Thyroid gland (tissue), 4 donors: ENCODE measurements at regions not wholly inside any gene's neighbourhood (a gene's known extent, or its start where the extent isn't known, plus 50 kb on each side); places are given as distances from the start of the nearest gene placed in this dataset.

Source experiments
- DNase-seq, 2 donors: peaks; one replicate each; pipeline ENCODE4 v3.0.0-alpha.2; 2019
- H3K27ac ChIP-seq, 3 donors: fragments of 200-600 bp; sonication (generic); 1 replicate in 2 of 3; 2 replicates in 1 of 3; pipeline ENCODE4 v1.5.1; 2016 to 2019; ENCODE audit warnings: mild to moderate bottlenecking in 1 of 3, moderate library complexity in 1 of 3
- H3K27me3 ChIP-seq: fragments of 200-600 bp; sonication (generic); one replicate; pipeline ENCODE4 v1.5.1; 2019
- H3K36me3 ChIP-seq, 2 donors: fragments of 200-600 bp; sonication (generic); one replicate each; pipeline ENCODE4 v1.5.1; 2016 to 2019
- H3K4me1 ChIP-seq, 2 donors: fragments of 200-600 bp; sonication (generic); one replicate each; pipeline ENCODE4 v1.5.1; 2017 to 2019
- H3K4me3 ChIP-seq, 3 donors: fragments of 200-600 bp; sonication (generic); replicated peaks in 1 of 3; 1 replicate in 2 of 3; 2 replicates in 1 of 3; pipeline ENCODE4 v1.5.1; 2016; ENCODE audit warnings: mild to moderate bottlenecking in 1 of 3
- H3K9me3 ChIP-seq: fragments of 200-600 bp; sonication (generic); one replicate; pipeline ENCODE4 v1.5.1; 2017
- POLR2A ChIP-seq, 2 donors: fragments of 450-650 bp; IDR thresholded peaks; one replicate each; pipeline ENCODE4 v1.6.1; 2017; ENCODE audit warnings: antibody characterized with exemption in 2 of 2, mild to moderate bottlenecking in 2 of 2, moderate library complexity in 1 of 2
- WGBS, 2 donors: methylation state at CpG; one replicate each; pipeline ENCODE4 v1.1.5; 2017; 5-methylcytosine and 5-hydroxymethylcytosine counted together
- intact Hi-C: fragments of 100-400 bp; cut with DNase I; formaldehyde crosslinking; loops from one replicate; pipeline ENCODE4 v1.15.1; 2023
- TF ChIP-seq, protein P1 (sequence below), 6 experiments: fragments of 200-600 bp in 3 of 6; fragments of 450-650 bp in 3 of 6; sonication (generic) in 3 of 6; IDR thresholded peaks; one replicate each; pipeline ENCODE4 v1.5.1; 2016 to 2019; ENCODE audit warnings: antibody characterized with exemption in 6 of 6, mild to moderate bottlenecking in 2 of 6, inconsistent platforms in 1 of 6, moderate library complexity in 1 of 6

DNA sequence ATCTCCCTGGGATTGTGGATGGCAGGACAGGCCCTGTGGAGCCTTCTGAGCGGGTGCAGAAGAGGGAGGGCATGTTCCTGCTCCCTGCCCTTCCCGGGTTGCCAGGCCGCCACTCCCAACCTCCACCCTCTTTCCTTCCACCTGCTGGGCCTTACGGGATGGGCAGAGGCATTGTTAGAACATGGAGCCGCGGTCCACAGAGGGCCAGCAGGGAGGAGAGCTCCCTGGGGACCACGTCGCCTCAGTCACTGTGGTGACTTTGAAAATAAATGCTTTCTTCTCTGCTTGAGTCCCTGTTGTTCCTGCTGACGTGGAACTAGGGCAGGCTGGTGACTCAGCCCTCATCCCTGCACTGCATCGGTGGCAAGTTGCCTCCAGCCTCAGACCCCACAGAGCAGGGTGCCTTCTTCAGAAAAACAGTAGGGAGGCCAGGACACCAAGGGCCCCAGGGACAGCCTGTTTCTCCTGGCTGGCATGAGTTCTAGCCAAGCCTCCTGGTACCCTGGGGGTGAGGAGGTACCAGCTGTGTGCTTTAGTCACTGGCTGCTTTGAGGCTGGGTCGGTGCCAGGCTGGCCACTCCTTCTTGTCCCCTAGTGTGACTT lies 224.9 kb downstream of the SEC14L1 start:
- intact Hi-C loops, result no loop called here

DNA sequence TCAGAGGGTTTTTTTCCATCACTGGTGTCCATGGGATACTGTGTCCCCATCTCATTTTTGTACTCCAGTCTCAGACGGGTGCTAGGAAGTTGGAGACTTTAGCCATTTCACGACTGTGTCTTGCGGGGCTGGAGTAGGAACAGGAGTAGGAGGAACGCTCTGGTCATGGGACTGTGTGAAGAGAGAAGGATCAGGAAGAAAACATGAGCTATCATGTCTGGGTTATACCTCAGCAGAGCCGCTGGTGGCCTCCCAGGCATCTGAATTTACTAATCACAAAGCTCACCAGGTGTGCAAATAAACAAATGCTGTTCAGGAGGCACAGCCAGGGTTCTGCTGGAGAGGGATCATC lies 225.4 kb downstream of the SEC14L1 start:
- WGBS, 2 donors, result 54 to 59% methylated on average over 5 of the region's 5 CpGs
- no peak overlapping the region for H3K4me3 ChIP-seq
- H3K36me3 ChIP-seq, result no peaks in the 10 kb centered on the region
- no peaks in the 10 kb centered on the region for H3K27me3 ChIP-seq
- H3K27ac ChIP-seq, result peak overlapping the region; percentile 38 to 69 (median 52)
- TF ChIP-seq POLR2A (IDR thresholded peaks at IDR 0.05), result no peak
- TF ChIP-seq, protein P1, sequence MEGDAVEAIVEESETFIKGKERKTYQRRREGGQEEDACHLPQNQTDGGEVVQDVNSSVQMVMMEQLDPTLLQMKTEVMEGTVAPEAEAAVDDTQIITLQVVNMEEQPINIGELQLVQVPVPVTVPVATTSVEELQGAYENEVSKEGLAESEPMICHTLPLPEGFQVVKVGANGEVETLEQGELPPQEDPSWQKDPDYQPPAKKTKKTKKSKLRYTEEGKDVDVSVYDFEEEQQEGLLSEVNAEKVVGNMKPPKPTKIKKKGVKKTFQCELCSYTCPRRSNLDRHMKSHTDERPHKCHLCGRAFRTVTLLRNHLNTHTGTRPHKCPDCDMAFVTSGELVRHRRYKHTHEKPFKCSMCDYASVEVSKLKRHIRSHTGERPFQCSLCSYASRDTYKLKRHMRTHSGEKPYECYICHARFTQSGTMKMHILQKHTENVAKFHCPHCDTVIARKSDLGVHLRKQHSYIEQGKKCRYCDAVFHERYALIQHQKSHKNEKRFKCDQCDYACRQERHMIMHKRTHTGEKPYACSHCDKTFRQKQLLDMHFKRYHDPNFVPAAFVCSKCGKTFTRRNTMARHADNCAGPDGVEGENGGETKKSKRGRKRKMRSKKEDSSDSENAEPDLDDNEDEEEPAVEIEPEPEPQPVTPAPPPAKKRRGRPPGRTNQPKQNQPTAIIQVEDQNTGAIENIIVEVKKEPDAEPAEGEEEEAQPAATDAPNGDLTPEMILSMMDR (IDR thresholded peaks at IDR 0.05), result no peak
- H3K9me3 ChIP-seq, result no peaks in the 10 kb centered on the region
- intact Hi-C loops, result no loop called here
- no peak for DNase-seq
- H3K4me1 ChIP-seq, result peaks cover 22 to 36% of the 10 kb centered on the region in 2 donors

More for the DNA sequence above, 224.9 kb downstream of the SEC14L1 start:
- no peaks in the 10 kb centered on the region for H3K27me3 ChIP-seq
- no peak overlapping the region for H3K4me3 ChIP-seq
- peak; percentile 75 to 76 for DNase-seq
- 24 to 47% methylated on average over 8 to 11 of the region's 11 CpGs for WGBS, 2 donors
- peaks cover 18 to 31% of the 10 kb centered on the region in 2 donors for H3K4me1 ChIP-seq
- no peaks in the 10 kb centered on the region for H3K9me3 ChIP-seq
- peak overlapping the region; percentile 47 to 69 (median 52) for H3K27ac ChIP-seq
- TF ChIP-seq, protein P1 (IDR thresholded peaks at IDR 0.05), result no peak
- peak in 1 of 2 donors; percentile 6 for TF ChIP-seq POLR2A (IDR thresholded peaks at IDR 0.05)
- no peaks in the 10 kb centered on the region for H3K36me3 ChIP-seq

DNA sequence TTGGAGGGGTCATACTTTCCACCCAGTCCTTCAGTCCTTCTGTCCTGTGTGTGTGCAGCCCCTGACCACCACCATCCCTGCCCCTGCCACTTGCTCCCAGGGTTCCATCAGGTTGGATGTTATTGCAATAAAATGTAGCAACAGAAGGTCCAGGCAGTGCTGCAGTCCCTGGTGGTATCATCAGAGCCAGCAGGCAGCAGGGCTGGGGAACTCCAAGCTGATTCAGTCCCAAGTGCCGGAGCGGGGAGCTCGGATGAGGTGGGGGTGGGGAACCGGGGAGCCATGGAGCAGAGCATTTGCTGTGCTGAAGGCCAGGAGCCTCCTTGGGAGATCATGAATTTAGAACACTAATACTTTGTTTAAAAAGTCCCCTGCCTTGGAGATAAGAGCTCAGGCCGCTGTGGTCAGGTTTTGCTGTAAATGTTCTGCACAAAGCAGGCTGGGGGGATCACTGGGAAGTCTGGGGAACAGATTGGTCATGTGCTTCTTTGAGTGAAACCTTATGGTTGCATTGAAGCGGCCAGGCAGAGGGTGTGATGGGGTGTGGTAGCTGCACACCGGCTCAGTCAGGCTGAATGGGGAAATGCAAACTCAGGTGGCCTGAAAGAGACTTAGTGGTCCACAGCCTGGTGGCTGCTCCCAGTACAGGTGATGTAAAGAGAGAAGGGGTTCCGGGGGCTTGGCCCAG lies 225.9 kb downstream of the SEC14L1 start:
- peaks cover 27 to 41% of the 10 kb centered on the region in 2 donors for H3K4me1 ChIP-seq
- H3K27ac ChIP-seq, result peak overlapping the region; percentile 38 to 69 (median 52)
- H3K4me3 ChIP-seq, result no peak overlapping the region
- DNase-seq, result peak; percentile 53
- H3K36me3 ChIP-seq, result no peaks in the 10 kb centered on the region
- intact Hi-C loops, result no loop called here
- WGBS, 2 donors, result 58 to 70% methylated on average over 7 to 8 of the region's 8 CpGs
- no peaks in the 10 kb centered on the region for H3K27me3 ChIP-seq
- TF ChIP-seq, protein P1 (IDR thresholded peaks at IDR 0.05), result peak in 1 of 6 experiments; percentile 10
- no peak for TF ChIP-seq POLR2A (IDR thresholded peaks at IDR 0.05)
- no peaks in the 10 kb centered on the region for H3K9me3 ChIP-seq

DNA sequence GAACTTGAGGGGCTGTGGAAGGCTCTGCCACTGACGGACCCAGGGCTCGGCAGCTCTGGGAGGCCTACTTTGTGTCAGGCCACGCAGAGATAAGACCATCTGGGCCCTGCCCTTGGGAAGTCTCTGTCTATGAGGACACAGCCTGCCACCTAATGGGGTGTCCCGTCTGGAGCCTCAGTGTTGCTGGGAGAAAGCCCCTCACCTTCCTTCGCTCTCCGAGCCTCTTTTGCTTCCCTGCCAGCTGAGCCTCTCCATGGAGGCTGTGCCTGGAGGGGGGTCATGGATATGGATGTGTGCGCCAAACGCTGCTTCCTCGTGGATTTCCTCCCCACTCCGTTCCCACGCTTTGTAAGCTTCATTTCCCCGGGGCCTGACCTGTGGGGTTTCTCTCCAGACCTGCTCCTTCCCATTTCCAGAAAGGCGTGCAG lies 228.8 kb downstream of the SEC14L1 start:
- H3K9me3 ChIP-seq, result no peaks in the 10 kb centered on the region
- 85 to 95% methylated on average over 13 of the region's 13 CpGs for WGBS, 2 donors
- intact Hi-C loops, result no loop called here
- no peaks in the 10 kb centered on the region for H3K36me3 ChIP-seq
- no peak overlapping the region for H3K4me3 ChIP-seq
- DNase-seq, result no peak
- H3K4me1 ChIP-seq, result peaks cover 39 to 53% of the 10 kb centered on the region in 2 donors
- TF ChIP-seq, protein P1 (IDR thresholded peaks at IDR 0.05), result no peak
- TF ChIP-seq POLR2A (IDR thresholded peaks at IDR 0.05), result no peak
- no peak overlapping the region for H3K27ac ChIP-seq
- no peaks in the 10 kb centered on the region for H3K27me3 ChIP-seq

DNA sequence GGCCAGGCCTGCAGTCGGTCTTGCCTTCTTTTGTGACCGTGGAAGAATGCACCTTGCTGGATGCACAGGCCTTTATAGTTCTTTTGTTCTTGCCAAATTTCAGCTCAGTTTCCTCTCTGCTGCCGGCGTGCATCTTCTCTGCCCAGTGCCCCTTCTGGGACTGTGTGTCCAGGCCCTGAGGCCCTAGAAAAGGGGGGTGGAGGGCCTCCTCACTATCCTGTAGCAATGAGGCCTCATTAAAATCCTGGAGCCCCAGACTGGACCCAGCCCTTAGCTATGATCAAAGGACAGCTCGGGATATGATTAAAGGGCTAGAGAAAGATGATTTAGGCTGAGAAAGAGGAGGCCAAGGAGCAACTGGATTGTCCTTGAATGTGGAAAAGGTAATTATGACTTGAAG lies 229.8 kb downstream of the SEC14L1 start:
- WGBS, 2 donors, result 78 to 79% methylated on average over 5 of the region's 5 CpGs
- H3K4me3 ChIP-seq, result no peak overlapping the region
- H3K36me3 ChIP-seq, result no peaks in the 10 kb centered on the region
- H3K9me3 ChIP-seq, result no peaks in the 10 kb centered on the region
- H3K27me3 ChIP-seq, result no peaks in the 10 kb centered on the region
- intact Hi-C loops, result no loop called here
- H3K4me1 ChIP-seq, result peaks cover 46 to 53% of the 10 kb centered on the region in 2 donors
- DNase-seq, result no peak
- peak overlapping the region in 2 of 3 donors; percentile 77 to 93 for H3K27ac ChIP-seq
- TF ChIP-seq, protein P1 (IDR thresholded peaks at IDR 0.05), result no peak
- no peak for TF ChIP-seq POLR2A (IDR thresholded peaks at IDR 0.05)
